Right lobe of liver (tissue), 4 donors: ENCODE measurements at regions not wholly inside any gene's neighbourhood (a gene's known extent, or its start where the extent isn't known, plus 50 kb on each side); places are given as distances from the start of the nearest gene placed in this dataset.

ENCODE experiments used
- CTCF ChIP-seq, 4 donors: fragments of 200-600 bp in 3 of 4; fragments of 450-650 bp in 1 of 4; IDR thresholded peaks; one replicate each; pipeline versions ENCODE4 v1.5.1 to v1.8.0; 2016 to 2022; ENCODE audit warnings: antibody characterized with exemption in 4 of 4, mild to moderate bottlenecking in 2 of 4
- POLR2A ChIP-seq: fragments of 450-650 bp; IDR thresholded peaks from one replicate; pipeline ENCODE4 v1.6.1; 2017; ENCODE audit warnings: antibody characterized with exemption, mild to moderate bottlenecking
- donor health status: DM: no; HTN: no; CAD: no.
- donor health status: DM: no; HTN: no; CAD: no.
- donor health status: DM: no; HTN: yes; CAD: no.

- no peak for TF ChIP-seq CTCF (IDR thresholded peaks at IDR 0.05)
- no peak for TF ChIP-seq POLR2A
Observed at GRCh38 chr2:39538718-39539117, 101.6 kb upstream of the MAP4K3 start.
